Forelimb muscle (tissue), 1 donor: ENCODE measurements at regions not wholly inside any gene's neighbourhood (a gene's known extent, or its start where the extent isn't known, plus 50 kb on each side); places are given as distances from the start of the nearest gene placed in this dataset.
A peak's percentile ranks its signal among the peaks of the same experiment; 100 is the strongest.
"Not testable (repeated sequence)": the region's sequence is repeated elsewhere in the genome, so short reads cannot be mapped to it uniquely, and the experiment has no call there.

Source experiments
- DNase-seq: peaks from one replicate; pipeline ENCODE4 v3.0.0-alpha.2; 2013; ENCODE audit warnings: low read depth

DNA sequence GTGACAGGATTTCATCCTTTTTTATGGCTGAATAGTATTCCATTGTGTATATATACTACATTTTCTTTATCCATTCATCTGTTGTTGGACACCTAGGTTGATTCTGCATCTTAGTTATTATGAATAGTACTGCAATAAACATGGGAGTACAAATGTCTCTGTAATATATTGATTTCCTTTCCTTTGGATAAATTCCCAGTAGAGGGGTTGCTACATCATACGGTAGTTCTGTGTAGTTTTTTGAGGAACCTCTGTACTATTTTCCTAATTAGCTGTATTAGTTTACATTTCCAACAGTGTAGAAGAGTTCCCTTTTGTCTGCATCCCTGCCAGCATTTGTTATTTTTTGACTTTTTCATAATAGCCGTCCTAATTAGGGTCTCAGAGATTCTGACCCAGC lies 201.3 kb downstream of the GIPC2 start:
- no peak for DNase-seq

DNA sequence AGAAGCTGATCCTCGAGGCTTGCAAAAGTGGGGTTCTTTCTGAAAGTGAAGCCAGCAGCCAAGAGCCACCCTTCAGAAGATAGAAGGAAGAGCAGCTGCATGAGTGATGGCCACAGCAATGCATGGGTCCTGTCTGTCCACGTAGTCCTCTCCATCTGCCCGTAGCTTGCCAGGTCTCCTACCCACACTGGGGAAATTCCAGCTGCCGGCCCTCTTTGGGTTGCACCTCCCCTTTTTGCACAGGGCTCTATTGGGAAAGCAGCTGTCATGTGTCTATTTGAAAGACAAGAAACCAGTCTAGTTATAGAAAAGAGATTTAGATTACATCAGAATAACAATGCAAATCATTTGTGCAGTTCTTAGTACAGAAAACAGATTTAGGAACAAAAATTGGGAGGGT lies 204.4 kb downstream of the GIPC2 start:
- no peak for DNase-seq

DNA sequence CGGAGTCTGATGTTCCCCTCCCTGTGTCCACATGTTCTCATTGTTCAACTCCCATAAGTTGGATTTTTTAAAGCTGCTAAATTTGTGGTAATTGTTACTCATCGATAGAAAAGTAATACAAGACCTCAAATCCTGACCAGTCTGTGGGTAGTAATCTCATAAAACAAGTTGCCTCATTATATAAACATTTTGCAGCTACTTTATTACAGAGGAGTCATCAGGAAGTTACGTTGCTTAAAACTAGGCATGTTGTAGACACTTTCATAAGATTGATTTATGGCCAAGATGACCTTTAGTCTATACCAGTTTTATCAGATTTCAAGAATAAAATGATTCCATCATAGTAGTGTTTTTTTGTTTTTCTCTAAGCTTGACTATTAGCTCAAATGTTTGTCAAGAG lies 208.8 kb downstream of the GIPC2 start:
- DNase-seq = no peak

DNA sequence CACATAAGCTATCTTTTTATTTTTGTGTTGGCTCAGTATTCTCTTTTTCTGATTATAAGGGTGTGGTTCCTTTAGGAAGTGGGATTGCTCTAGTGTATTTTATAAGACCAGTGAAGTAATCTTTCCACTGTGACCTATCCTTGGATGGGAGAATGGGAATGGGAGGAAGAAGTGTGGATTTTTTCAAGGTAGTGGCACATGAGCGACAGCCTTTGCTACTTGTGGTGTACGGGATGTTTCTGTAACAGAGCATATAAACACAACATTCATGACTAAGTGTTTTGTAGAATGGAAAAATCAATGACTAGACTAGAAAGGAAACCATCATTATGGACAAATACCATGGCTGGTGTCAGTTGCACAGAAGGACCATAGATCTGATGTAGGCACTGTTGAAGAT lies 209.6 kb downstream of the GIPC2 start:
- no peak for DNase-seq

DNA sequence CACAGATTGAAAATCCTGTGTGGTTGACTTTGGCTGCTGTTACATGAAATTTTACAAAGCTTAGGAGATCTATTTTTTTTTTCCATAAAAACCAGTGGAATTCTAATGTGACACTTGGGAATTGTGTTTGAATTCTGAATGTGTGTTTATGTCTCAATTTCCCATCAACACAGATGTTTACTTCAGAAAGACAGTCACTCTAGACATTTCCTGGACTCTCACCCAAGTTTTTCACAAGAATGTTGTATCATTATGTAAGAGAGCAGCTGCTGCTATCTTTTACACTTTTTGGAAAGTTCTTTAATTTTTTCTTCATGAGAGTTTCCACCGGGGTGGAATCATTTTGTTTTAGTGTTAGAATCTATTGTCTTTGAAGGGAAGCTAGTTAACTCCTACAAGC lies 210.1 kb downstream of the GIPC2 start:
- no peak for DNase-seq

DNA sequence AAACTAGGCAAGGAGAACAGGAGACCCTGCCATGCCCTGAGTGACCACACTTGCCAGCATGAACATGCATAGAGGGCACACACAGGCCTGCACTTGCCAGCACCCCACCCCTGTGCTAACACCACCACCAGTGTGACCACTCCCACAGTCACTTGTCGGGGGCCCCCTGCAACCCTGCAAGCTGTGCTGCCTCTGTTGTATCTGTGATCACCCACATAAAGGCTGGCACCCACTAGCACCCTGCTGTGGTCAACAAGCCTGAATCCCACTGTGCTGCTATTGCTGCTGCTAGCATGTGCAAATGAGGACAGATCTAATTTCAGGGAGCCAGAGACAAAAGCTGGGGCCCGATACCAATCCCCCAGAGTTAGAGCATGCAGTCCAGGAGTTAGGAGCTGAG lies 217.7 kb downstream of the GIPC2 start:
- DNase-seq = no peak

DNA sequence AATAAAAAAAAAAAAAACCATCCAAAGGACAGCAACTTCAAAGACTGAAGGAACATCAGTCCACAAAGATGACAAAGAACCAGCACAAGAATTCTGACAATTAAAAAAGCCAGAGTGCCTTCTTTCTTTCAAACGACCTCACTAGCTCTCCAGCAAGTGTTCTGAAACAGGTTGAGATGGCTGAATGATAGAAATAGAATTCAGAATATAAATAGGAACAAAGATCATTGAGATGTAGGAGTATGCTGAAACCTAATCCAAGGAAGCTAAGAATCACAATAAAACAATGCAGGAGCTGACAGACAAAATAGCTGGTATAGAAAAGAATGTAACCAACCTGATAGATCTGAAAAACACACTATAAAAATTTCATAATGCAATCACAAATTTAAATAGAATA lies 218.2 kb downstream of the GIPC2 start:
- DNase-seq = no peak

DNA sequence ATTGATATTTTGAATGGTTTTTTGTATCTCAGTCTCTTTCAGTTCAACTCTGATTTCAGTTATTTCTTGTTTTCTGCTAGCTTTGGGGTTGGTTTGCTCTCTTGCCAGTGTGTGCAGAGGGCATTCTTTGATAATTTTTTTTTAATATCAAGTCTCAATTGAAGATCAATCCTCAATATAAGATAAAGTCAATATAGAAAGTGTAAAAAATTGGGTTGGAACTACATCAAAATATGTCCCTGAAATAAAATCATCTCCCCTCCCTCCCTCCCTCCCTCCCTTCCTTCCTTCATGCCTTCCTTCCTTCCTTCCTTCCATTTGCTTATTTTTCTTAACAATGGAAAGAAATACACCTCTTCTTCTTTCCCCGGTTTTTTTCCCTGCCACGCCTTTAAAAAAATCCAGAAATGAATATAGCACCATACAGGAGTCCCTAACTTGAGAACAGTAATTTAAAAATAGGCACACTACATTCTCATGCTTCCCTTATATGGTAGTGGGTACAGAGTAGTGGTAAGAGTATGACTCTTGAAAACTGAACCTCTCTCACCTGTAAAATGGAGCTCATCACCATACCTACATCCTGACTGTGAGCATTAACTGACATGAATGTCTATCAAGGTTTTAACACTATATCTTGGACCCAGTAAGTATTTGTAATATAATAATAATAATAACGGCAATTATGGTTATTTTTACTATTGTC lies 221.9 kb downstream of the GIPC2 start:
- no peak for DNase-seq

DNA sequence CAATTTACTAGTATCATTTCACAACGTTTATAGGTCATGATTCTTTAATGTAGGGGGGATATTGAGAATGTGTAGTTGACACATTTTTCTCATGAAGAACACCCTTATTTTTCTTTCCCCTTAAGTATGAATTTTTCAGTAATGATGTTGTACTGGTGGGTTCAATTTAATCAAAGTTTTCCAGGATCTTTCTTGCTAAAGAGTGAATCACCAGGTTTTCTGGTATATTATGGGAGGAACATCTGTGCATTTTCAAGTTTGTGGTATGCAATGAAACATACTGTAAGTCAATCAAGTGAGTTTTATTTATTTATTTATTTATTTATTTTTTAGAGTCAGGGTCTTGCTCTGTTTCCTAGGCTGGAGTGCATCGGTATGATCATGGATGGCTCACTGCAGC lies 221.2 kb upstream of the PTGFR start:
- no peak for DNase-seq

DNA sequence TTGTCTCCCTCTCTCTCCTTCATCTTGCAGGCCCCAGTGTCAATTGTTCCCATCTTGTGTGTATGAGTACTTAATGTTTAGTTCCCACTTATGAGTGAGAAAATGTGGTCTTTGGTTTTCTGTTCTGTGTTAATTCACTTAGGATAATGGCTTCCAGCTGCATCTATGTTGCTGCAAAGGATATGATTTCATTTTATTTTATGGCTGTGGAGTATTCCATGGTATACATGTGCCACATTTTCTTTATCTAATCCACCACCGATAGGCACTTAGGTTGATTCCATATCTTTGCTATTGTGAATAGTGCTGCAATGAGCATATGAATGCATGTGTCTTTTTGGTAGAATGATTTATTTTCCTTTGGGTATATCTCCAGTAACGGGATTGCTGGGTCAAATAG lies 219.4 kb upstream of the PTGFR start:
- DNase-seq = not testable (repeated sequence)

DNA sequence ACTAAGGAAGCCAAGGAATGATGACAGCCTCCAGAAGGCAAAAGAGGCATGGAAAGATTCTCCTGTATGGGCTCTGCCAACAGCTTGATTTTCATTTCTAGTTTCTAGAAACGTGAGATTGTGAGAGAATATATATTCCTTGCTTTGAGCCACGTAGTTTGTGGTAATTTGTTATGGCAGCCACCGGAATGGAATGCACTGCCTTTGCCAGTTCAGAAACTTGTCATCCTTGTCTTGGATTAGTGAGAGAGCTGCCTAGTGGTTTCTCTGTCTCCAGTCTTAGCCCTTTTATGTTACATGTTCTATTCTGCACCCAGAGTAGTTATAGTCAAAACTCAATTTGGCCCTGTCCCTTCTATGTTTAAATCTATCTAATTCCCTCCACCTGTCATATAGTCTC lies 216.0 kb upstream of the PTGFR start:
- no peak for DNase-seq

DNA sequence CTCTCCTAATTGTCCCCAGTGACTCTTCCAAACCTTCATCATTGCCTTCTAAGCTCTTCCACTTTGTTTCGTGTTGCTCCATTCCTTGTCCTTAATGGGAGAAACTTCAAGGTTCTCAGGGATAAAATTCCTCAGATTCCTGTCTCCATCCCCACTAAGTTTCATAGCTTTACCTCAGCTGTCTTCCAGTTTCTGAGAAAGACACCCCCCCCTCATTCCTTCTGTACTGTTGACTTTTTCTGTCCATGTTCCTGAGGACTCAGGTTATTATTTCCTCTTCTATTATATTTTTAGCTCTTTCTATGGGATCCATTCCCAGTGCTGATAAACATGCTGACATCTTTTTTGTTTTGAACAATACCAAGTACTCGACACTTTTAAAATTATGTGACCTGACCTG lies 215.3 kb upstream of the PTGFR start:
- no peak for DNase-seq

DNA sequence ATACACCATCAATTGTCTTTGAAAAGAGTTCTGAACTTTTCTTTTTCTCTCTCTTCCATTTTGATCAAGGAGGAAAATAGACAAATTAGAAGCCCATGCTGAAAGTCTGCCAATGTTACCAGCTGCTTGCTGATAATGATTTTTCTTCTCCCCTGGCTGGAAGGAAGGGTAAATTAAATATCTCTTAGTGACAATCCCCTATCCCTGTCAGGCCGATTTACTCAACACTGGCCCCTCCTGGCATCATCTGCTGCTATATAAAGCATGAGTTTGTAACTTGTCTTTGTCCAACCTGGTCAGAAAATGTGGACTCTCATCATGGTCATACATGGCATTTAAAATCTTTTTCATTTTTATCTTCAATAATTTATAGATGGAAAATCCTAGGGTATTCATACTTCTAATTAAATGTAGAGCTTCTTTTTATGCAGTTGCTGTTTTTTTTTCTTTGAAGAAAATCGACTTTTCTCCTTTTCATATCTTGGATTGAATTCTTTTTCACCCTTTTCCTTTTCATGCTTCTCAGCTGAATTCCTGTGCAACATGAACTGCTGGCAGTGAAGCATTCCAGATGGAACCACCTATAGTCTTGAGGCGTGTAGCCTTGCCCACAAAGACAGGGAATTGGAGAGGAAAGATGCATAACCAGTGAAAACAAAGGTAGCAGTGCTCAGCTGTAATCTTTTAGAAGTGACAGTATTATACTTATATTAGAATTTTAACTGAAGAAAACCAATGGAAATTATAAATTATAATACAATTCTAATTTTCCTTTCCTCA lies 214.7 kb upstream of the PTGFR start:
- no peak for DNase-seq

DNA sequence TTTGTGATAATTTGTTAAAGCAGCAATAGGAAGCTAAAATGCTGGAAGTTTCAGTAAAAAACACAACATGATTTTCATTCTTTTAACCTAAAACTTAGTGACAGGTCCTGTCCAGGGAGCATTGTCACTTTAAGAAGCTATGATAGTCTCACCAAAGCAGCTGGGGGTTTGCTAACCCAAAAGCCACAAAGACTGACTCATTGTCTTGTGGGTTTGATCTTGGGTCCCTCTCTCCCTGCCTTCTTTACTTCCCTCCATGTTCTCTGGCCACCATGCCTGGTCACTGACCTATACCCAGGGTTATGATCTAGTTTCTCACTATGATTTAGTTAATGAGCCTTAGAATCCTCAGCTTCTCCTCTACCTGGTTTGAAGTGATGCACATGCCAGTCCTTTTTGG lies 213.5 kb upstream of the PTGFR start:
- DNase-seq = no peak

DNA sequence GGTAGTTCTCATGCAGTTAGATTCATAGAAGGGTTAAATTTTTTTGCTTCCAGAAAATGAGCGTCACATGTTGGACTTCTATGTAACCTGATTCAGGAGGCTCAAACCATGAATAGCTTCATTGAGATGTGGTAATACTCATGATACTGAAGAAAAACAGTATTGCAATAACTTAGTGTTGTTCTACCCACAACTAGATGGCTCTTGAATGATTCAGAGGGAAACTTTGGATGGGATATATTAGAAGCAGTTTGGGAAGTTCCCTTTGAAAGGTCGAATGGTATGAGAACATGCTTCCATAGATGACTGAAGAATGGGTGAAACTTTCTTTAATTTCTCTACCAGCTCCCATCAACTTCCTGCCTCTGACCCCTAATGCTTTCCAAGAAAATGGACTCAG lies 211.7 kb upstream of the PTGFR start:
- DNase-seq = no peak

DNA sequence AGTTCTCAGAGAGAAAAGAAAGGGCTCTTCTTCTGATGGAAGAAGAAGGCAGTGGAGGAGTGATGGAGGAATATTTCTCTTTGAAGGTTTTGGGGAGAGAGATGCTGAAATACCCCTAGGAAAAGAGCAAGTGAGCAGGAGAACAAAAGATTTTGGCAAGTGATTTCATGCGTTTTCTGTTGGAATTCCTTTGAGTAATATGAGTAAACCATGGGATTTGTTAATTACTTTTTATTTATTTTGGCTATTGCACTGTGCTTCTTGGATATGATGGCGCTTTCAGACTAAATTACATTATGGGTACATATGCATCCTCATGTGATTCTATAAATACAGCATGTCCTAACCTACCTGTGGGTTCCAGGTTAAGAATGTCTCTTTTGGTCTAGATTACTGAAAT lies 210.1 kb upstream of the PTGFR start:
- no peak for DNase-seq

DNA sequence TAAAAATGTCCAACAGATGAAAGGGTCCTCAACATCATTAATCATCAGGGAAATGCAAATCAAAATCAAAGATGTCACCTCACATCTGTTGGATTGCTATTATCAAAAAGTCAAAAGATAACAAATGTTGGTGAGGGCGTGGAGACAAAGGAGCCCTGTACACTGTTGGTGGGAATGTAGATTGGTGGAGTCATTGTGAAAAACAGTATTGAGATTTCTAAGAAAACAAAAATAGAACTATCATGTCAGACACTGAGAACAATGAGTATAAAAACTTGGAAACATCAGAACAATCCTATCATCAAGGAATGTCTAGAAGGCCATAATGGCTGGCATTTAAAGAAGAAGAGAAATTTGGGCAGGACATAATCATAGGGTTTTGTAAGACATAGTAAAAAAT lies 209.2 kb upstream of the PTGFR start:
- DNase-seq = no peak

DNA sequence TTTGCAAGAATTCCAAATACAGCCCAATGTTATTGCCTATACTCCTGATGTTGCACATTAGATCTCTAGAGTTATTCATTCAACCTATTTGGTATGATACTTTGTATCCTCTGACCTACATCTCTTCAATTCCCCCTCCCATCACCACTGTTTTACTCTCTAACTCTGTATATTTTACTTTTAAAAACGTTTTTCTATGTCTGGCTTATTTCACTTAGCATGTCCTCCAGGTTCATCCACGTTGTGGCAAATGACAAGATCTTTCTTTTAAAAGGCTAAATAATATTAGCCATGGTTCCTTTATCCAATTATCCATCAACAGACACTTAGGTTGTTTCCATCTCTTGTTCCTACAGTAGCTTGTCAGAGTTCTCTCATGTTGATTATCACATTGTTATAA lies 207.1 kb upstream of the PTGFR start:
- DNase-seq = no peak

DNA sequence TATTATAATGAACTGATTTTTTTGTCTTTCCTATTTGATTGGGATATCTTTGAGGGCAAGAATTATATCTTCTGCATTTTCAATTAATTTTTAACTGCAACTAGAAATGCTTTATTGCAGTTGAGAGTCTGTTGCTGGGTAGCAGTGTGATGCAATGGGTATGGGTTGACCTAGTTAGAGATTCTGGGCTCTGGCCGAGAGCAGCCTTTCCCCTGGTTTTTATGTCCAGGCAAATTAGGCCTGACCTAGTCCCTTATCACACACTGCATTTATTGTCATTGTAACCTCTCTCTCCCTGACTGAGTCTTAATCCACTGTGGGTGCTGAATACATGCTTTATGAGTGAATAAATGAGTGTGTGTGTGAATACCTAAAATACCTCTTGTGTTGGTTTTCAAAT lies 206.4 kb upstream of the PTGFR start:
- DNase-seq = no peak

DNA sequence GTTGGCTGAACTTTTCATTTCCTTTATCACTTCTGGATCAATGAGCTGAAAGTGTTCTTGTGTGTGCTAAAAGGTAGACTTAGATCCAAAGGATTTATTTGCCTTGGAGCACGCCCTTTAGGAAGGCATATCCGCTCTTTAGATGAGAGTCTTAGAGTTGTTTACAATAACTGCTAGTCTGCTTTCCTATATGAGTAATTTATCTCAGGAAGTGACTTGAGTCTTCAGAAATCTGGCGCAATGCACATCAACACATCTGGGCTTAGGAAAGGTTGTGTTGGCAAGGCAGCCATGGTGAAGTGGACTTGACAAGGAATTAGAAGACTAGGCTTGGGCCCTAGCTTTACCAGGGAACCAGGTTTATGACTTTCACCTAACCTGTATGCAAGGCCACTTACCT lies 204.1 kb upstream of the PTGFR start:
- DNase-seq = no peak

DNA sequence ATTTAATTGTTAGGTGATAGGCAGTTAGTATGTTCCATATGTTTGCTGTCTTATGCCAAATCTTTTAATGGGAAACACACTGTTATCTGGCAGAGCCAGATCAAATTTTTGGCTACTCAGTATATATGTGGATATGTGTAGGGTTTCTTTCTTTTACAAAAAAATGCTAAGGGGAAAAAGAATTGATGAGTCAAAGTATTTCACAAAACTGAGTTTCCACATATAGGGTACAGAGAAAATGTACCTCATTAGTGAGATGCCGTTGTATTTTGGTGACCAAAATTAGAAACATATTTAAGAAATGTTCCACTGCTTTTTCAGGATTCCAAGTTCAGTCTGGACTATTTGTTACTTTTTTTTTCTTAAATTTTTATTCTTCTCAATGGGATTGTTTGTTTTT lies 201.2 kb upstream of the PTGFR start:
- DNase-seq = no peak

DNA sequence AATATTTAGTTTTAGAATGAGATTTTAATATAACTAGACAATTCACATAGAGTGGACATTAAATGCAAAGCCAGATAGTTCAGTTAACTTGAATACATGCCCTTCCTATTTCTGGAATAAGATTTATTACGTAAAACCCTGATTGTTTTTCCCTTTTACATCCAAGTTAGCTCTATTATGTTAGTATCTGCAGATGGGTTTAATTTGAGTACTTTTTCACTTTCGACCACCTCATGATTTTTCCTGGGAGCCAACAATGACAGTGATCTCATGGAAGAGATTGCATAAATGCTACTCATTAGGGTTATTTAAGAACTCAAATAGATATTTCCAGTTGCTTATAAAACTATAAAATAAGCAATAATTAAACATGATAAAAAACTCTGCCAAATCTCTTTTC lies 199.4 kb upstream of the PTGFR start:
- DNase-seq = peak; percentile 28

DNA sequence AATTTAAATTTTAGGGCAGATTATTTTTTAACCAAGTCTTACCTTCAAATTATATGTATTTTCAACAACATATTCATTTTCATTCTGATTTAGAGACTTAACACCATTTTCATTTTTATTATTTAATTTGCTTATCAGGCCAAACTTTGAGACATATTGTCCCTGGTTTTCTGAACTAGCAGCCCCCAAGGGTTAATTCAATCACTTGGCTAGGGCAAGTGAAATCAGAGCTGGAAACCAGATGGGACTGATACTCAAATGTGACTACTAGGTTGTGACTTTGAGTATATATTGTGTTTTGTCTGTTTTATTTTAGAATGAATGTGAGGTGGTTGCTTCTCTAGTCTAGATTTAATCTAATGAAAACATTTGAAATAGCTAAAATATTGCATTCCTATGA lies 198.9 kb upstream of the PTGFR start:
- DNase-seq = no peak

DNA sequence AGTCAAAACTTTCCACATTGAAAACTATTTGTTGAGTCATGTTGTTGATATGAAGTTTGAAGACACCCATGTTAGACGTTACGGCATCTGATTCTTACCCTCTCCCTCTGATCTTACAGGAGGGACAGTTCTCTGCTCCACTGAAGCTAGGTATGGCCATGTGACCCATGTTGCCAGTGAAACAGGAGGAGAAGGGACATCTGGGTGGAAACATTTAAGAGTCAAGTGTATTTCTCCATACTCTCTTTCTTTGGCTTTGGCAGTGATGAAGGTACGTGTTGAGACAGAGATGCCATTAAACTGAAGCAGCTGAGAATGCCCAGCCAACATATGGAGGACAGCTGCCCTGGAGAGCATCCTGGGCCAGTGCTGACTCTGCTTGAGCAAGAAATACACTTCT lies 198.4 kb upstream of the PTGFR start:
- no peak for DNase-seq
